ENCODE measurements at regions not wholly inside any gene's neighbourhood (a gene's known extent, or its start where the extent isn't known, plus 50 kb on each side); places are given as distances from the start of the nearest gene placed in this dataset.

DNA sequence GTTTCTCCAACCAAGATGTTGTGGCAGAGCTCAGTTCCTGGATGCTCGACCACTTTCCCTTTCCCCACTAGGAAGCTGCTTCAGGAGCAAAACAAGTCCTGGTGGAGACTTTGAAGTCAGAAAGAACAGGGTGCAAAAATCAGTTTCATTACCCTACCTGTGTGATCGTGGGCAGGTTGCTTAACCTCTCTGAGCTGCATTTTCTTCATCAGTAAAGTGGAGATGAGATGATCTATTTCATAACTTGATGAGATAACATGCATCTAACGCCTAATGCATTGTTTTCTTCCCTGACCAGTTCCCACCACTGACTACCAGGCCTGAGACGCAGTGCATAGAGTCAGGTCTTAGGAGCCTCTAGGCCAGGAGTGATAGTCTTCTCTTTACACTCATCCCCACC is 470.0 kb downstream of the SOX6 start:
- H3K9me3 ChIP-seq (ENCODE audit: low read depth, low read length, poor library complexity, severe bottlenecking): no peaks in the 10 kb centered on the region
- ChIA-PET CTCF (no interaction called here), POLR2A (ENCODE audit: low non-redundant PET) (no interaction called here)
- no peak overlapping the region for H3K27ac ChIP-seq (ENCODE audit: low read depth, low read length, poor library complexity, severe bottlenecking)
- no peaks in the 10 kb centered on the region for H3K36me3 ChIP-seq (ENCODE audit: insufficient read depth, low read length, poor library complexity, severe bottlenecking)
- intact Hi-C loops (cut with micrococcal nuclease; ENCODE audit: unreplicated experiment): no loop called here
- no peak for DNase-seq (ENCODE audit: low spot score)
- BruUV-seq (replicated peaks): no TSS peak
- no peak overlapping the region for H3K4me3 ChIP-seq (ENCODE audit: low read depth, low read length, poor library complexity, severe bottlenecking)
- H3K27me3 ChIP-seq (replicated peaks; ENCODE audit: insufficient read depth, low read depth, low read length, poor library complexity): no peaks in the 10 kb centered on the region
- peaks cover 9% of the 10 kb centered on the region for H3K4me1 ChIP-seq (ENCODE audit: insufficient read depth, low read length, poor library complexity, severe bottlenecking)
- TF ChIP-seq EZH2 (IDR thresholded peaks at IDR 0.05; ENCODE audit: borderline replicate concordance, low read depth, low read length, poor library complexity, severe bottlenecking): no peak
- TF ChIP-seq, protein P1, sequence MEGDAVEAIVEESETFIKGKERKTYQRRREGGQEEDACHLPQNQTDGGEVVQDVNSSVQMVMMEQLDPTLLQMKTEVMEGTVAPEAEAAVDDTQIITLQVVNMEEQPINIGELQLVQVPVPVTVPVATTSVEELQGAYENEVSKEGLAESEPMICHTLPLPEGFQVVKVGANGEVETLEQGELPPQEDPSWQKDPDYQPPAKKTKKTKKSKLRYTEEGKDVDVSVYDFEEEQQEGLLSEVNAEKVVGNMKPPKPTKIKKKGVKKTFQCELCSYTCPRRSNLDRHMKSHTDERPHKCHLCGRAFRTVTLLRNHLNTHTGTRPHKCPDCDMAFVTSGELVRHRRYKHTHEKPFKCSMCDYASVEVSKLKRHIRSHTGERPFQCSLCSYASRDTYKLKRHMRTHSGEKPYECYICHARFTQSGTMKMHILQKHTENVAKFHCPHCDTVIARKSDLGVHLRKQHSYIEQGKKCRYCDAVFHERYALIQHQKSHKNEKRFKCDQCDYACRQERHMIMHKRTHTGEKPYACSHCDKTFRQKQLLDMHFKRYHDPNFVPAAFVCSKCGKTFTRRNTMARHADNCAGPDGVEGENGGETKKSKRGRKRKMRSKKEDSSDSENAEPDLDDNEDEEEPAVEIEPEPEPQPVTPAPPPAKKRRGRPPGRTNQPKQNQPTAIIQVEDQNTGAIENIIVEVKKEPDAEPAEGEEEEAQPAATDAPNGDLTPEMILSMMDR (conservative IDR thresholded peaks at IDR 0.05; ENCODE audit: low read depth, low read length): no peak

DNA sequence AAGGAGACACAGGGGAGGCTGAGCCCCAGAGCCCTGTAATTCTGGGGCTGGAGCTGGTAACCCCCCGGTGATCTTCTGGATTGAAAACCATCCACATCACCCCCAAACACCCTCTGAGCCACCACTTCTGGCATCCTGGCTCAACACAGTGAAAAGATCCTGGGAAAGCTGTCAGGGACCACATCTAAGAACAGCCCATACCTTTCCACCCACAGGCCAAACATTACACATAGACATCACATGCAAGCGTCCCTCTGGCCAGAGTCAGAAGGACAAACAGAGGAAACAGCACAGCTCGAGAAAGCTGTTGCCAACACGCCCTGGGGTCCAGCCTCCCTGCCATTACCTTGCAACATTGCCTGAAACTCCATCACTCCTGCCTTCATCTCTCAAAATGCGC is 469.5 kb downstream of the SOX6 start:
- Histone ChIP-seq H3K4me1 (ENCODE audit: insufficient read depth, low read length, poor library complexity, severe bottlenecking) (peaks cover 9% of the 10 kb centered on the region), H3K27ac (ENCODE audit: low read depth, low read length, poor library complexity, severe bottlenecking) (no peak overlapping the region), H3K4me3 (ENCODE audit: low read depth, low read length, poor library complexity, severe bottlenecking) (no peak overlapping the region), H3K36me3 (ENCODE audit: insufficient read depth, low read length, poor library complexity, severe bottlenecking) (no peaks in the 10 kb centered on the region), H3K9me3 (ENCODE audit: low read depth, low read length, poor library complexity, severe bottlenecking) (no peaks in the 10 kb centered on the region), H3K27me3 (replicated peaks; ENCODE audit: insufficient read depth, low read depth, low read length, poor library complexity) (no peaks in the 10 kb centered on the region)
- intact Hi-C loops (cut with micrococcal nuclease; ENCODE audit: unreplicated experiment): no loop called here
- TF ChIP-seq EZH2 (IDR thresholded peaks at IDR 0.05; ENCODE audit: borderline replicate concordance, low read depth, low read length, poor library complexity, severe bottlenecking): no peak
- TF ChIP-seq, protein P1 (conservative IDR thresholded peaks at IDR 0.05; ENCODE audit: low read depth, low read length): no peak
- POLR2A ChIA-PET (ENCODE audit: low non-redundant PET): no interaction called here
- CTCF ChIA-PET: no interaction called here
- no peak for DNase-seq (ENCODE audit: low spot score)
- BruUV-seq (replicated peaks): no TSS peak

DNA sequence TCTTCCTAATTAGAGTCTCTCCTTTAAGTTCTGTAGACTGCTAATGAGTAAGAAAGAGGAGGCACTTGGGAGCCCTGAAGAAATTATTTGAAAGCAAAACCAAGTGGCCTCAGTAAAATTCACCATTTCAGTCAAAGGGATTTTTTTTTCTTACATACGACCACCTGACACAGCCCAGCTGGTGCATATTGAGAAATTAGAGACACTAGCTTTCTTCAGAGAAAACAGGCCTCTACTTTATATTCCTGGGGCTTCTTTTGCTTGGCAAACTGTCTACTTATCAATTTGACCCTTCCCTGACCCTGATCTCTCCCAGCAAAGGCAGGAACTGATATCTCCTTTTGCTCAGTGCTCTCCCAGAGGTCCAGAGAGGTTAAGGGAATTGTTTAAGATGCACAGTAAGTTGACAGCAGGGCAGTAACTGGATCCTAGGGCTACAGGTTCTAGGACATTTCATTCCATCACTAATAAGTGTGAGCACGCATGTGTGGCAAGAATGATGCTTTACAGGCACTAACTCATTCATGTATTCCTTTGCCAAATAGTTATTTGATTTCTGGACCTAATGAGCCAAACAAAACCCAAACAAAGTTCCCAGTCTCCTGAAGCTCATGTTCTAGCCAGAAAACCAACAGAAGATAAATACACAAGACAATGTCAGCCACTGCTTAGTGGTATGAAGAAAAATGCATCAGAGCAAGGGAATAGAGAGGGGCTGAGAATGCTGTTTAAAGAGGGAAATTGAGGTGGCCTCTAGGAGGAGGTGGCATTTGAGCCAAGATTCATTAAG is 467.6 kb downstream of the SOX6 start:
- ChIA-PET CTCF (no interaction called here), POLR2A (ENCODE audit: low non-redundant PET) (no interaction called here)
- TF ChIP-seq, protein P1 (conservative IDR thresholded peaks at IDR 0.05; ENCODE audit: low read depth, low read length): no peak
- no peak for TF ChIP-seq EZH2 (IDR thresholded peaks at IDR 0.05; ENCODE audit: borderline replicate concordance, low read depth, low read length, poor library complexity, severe bottlenecking)
- Histone ChIP-seq H3K36me3 (ENCODE audit: insufficient read depth, low read length, poor library complexity, severe bottlenecking) (no peaks in the 10 kb centered on the region), H3K9me3 (ENCODE audit: low read depth, low read length, poor library complexity, severe bottlenecking) (no peaks in the 10 kb centered on the region), H3K4me1 (ENCODE audit: insufficient read depth, low read length, poor library complexity, severe bottlenecking) (peaks cover 15% of the 10 kb centered on the region), H3K27ac (ENCODE audit: low read depth, low read length, poor library complexity, severe bottlenecking) (no peak overlapping the region), H3K27me3 (replicated peaks; ENCODE audit: insufficient read depth, low read depth, low read length, poor library complexity) (no peaks in the 10 kb centered on the region), H3K4me3 (ENCODE audit: low read depth, low read length, poor library complexity, severe bottlenecking) (no peak overlapping the region)
- no peak for DNase-seq (ENCODE audit: low spot score)
- intact Hi-C loops (cut with micrococcal nuclease; ENCODE audit: unreplicated experiment): no loop called here
- BruUV-seq (replicated peaks): no TSS peak
